Stimulated activated CD8-positive, alpha-beta memory T cell treated with anti-CD3 and anti-CD28 coated beads, Interleukin-4, amount 100 ng/mL, for 1 hour (primary cell): ENCODE measurements at regions not wholly inside any gene's neighbourhood (a gene's known extent, or its start where the extent isn't known, plus 50 kb on each side); places are given as distances from the start of the nearest gene placed in this dataset.

Source experiments
- DNase-seq, 2 donors: peaks; one replicate each; pipeline ENCODE4 v3.0.0-alpha.2; 2020; ENCODE audit warnings: low read depth in 2 of 2, low spot score in 1 of 2

GRCh38 chr1:239593527-239593926 is 207.2 kb downstream of the CHRM3 start:
- no peak for DNase-seq

GRCh38 chr1:239600588-239600987 is 214.2 kb downstream of the CHRM3 start:
- no peak for DNase-seq

DNA sequence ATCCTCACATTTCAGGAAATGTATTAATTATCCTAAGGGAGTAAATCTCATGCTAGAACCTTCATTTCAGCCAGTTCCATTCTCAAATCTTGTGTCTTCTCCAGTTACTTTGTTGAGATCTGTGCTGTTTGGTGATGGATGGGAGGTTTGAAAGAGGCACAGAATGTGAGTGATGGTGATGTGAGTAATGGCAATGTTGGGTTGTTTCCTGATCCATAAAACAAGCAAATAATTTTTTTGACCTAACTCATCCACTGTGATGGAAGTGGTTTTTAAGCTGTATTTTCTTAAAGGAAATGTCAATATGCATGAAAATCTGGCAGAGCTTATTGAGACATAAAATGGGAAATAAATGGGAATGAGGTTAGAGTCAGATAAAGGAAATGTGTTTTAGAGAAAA is 214.7 kb downstream of the CHRM3 start:
- DNase-seq, result no peak

DNA sequence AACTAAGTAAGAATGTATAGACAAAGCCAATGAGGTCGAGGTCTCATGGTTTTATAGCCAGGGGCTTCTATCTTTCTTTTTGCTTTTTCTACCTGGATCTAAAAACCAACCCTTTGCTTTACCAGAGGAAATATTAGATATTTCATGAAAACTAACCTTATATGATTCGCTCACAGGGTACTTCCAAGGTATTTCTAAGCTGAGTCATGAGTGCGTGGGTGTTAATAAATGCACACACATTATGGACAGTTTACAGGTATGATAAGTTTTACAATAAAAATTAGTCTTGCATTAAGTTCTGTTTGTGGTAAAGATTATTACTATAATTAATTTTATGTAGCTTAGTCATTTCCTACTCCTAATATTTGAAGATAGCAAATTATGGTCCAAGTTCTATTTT is 217.2 kb downstream of the CHRM3 start:
- DNase-seq, result no peak

DNA sequence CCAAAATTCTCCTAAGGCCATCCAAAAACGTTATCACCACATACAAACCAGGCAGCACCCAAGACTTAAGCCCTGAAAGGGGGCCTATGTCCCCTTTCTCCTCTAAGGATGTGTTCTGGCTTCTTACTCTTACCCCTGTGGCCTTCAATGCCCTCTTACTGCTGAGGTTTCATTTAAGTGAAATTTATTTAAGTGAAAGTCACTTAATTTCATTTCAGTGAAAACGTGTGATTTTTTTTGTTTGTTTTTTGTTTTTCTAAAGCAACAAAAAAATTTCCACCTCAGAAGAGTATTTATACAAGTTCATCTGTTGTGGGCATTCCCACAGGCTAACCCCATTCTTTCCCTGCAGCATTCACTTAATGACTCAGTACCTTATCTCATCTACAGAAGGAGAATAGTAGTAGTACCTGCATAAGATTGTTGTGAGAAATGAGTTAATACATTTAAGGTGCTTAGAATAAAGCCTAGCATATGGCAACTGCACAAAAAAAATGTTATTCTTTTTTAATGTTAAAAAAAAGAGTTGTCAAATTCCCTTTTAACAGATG is 220.6 kb downstream of the CHRM3 start:
- DNase-seq, result no peak

GRCh38 chr1:239608469-239608868 is 222.1 kb downstream of the CHRM3 start:
- DNase-seq, result no peak

DNA sequence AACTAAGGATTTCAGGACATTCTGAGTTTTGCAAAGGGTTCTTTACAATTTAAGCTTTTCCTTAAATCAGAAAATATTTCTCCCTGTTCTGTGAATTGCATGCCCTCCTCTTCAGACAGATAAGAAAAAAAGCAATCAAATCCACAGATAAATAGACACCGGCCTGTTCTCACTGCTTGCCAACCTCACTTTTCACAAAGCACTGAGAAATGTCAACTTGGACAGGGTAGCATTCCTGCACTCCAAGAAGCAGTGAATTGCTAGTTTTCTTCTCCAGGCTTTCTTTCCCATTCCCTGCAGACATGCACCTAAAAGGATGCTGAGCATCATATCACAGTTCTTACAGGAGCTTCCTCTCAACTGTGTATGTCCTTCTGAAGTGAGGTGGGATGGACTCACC is 226.0 kb downstream of the CHRM3 start:
- DNase-seq, result no peak

DNA sequence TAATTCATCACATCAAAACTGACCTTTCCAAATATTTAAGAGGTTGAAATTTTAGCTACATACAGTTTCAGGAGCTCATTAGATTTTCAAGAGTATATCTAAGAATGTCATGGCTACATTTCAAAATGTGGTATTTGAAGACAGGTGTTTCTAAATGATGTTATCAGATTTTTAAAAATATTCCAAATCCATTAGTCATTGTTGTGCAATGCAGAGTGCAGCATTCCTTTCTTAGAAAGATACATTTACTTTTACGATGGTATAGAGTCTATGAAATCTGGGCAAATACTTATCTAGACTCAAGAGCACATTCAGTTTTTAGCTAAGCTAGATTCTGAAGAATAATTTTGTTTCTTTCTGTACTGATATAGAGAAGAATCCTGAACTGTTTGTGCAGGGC is 230.3 kb downstream of the CHRM3 start:
- no peak for DNase-seq

DNA sequence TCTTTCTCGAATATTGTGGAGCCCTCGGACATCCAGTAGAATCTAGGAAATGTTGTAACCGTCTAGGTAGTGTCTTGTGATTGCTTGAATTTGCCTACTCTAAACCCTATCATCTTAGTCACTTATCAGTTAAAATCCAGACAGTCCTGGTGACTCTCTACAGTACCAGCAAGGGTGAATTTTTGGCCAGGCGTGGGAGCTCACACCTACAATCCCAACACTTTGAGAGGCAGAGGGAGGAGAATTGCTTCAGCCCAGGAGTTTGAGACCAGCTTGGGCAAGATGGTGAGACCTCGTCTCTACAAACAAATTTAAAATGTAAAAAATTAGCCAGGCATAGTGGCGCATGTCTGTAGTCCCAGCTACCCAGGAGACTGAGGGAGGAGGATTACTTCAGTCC is 230.9 kb downstream of the CHRM3 start:
- DNase-seq, result no peak

GRCh38 chr1:239617731-239618130 is 231.4 kb downstream of the CHRM3 start:
- no peak for DNase-seq

GRCh38 chr1:239619190-239619589 is 232.8 kb downstream of the CHRM3 start:
- no peak for DNase-seq

DNA sequence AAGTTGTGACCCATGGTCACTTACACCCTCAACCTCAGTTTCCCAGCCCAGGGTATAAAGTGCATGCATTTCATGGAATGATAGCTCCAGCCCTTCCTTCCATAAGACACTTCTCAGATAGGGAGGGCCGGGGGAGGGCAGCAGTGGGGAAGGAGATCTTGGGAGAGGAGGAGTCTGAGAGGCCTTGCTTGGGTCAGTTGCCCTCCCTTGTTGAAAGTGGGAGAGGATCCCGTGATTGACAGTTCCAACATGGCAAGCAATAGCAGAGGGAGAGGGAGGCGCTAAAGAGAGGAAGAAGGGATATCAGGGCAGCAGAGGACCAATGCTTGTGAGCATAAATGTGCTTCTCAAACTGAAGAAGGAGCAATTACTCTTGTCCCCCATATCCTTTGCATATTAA is 244.4 kb downstream of the CHRM3 start:
- DNase-seq, result no peak

- no peak for DNase-seq
Observed at GRCh38 chr1:239633432-239633831, 247.1 kb downstream of the CHRM3 start.

DNA sequence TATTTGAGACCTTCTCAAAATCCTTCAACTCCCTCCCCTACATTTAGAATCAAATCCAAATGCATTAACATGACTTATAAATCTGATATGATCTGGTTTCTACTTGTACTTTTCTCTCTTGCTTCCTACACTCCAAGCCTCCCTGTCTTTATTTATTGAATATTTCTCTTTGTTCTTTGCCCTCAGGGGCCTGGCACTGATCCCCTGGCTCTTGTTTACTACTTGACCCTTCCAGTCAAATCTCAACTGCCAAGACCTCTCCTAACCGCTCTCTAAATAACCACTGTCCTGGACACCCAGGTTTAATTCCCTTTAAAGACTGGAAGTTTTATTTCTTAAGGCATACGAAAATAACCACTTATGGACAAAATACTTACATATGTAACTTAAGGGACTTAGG is 248.9 kb downstream of the CHRM3 start:
- DNase-seq, result no peak

DNA sequence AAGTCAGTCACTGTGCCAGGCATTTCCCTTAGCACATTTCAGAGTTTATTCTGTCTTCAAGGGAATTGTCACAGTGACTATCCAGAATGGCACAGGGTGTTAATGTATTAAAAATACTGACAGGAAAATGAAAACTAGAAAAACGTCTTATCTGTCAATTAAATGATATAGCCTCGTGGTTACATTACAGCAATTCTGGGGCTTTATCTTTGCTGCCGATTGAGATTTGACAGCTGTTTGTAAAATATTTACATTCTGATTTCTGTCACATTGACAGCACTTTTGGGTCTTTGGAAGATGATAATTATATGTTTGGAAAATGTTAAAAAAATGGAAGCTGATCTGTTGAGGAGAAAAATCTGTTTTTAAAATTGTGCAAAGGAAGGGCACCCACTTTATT is 250.0 kb downstream of the CHRM3 start:
- no peak for DNase-seq

GRCh38 chr1:239644604-239645003 is 258.2 kb downstream of the CHRM3 start:
- DNase-seq, result no peak

GRCh38 chr1:239647045-239647444 is 260.7 kb downstream of the CHRM3 start:
- no peak for DNase-seq

DNA sequence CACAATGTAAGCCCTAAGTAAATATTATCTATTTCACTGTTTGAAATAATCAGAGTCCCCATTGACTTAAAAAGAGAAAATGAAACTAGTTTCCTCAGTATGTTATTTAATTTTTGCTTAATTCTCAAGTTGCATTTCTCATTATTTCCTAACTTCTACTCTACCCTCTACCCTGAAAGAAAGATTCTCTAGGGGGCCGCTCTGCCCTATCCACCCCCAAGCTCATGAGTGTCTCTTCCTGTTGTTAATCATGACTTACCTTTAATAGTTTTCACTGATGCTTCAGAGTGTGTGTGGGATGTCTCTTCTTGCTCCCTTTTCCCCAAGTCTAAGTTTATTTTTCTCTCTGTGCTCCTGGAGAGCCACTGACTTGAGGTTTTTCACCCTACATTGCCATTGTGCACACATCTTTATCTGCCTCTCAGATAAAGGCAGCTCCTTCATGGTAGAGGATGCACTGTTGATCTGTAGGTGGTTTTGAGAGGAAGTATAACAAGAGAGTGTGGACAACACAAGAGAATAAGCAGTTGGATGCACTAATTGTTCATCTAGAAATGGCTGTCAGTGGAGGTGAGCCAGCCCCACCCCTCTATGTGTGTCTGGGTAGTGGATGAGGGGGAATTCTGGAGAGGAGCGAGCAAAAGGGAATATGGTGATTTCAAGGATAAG is 261.7 kb downstream of the CHRM3 start:
- no peak for DNase-seq

DNA sequence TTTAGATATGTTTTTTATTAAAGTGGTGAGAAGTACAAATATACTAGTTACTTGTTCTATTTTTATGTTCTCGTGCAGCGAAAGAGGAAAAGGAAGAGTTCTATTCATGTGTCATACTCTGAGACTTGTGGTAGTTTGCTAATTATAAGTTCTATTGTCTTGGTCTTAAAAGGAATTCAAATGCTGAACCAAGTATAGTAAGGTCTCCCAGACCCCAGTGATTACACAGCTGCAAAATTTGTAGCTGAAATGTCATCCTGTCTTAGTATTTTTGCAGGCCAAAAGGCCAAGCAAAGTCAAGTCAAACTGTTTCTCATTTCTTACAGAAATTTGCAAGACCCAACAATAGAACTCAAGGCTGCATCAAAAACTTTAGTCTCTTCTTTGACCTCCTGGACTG is 268.7 kb downstream of the CHRM3 start:
- DNase-seq, result no peak

DNA sequence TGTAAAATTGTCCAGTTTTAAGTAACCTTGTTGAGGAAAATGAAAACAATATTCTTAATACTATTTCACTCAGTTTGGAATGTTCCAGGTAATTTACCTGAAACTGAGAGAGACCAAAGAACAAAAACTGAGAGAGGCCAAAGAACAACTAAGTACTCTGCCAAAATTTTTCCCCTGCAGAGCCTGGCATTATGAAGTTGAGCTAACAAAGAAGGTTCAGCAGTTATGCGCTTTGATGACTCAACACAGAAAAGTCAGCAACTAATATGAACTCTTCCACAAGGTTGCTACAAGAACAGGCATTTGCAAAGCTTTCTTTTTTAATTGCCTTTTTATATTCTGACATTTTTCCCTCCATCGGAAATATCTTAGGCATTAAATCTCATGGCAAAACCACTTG is 270.9 kb downstream of the CHRM3 start:
- no peak for DNase-seq

DNA sequence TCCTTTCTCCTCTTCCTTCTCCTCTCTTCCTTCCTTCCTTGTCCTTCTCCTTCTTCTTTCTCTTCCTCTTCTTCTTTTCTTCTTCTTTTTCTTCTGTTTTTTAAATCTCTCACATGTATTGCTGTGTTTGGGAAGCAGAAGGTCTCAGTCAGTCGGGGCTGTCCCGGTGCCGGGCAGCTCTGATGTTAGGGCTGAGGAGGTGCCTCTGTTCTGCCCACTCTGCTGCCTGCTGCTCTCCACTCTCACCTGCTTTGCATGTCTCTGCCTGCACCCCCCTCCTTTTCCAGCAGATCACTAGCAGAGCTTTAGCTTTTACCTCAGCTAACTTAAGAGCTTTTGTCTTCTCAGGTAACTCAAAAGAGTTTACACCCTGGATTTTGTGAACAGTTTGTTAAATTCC is 276.6 kb downstream of the CHRM3 start:
- no peak for DNase-seq

- no peak for DNase-seq
Observed at GRCh38 chr1:239672256-239672655, 285.9 kb downstream of the CHRM3 start.

DNA sequence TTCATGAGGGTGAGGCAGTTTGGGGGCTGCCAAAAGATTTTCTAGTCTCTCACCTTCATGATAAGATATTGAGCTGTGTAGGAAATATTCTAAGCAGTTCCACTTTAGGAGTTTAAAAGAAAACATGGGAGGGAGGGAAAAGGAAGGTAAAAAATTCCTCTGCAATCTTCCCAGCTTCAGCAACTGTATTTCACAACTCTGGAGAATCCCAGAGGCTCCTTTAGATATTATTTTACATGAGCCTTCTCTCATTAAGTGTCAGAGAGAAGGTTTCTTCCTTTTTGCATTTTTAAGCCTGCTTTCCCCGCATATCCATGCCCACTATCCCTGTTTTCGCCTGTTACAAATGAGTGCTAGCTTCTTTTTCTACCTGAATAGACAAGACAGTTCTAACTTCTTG is 289.4 kb downstream of the CHRM3 start:
- DNase-seq, result no peak
